Pancreas (tissue), 10 donors: ENCODE measurements at regions not wholly inside any gene's neighbourhood (a gene's known extent, or its start where the extent isn't known, plus 50 kb on each side); places are given as distances from the start of the nearest gene placed in this dataset.

Experiments used
- ATAC-seq, 4 donors: fragments of 200-7000 bp; cut with Tn5 transposase; one replicate each; pipeline versions ENCODE4 v1.8.0 to v1.9.1; 2020; ENCODE audit warnings: mild to moderate bottlenecking in 4 of 4, moderate library complexity in 4 of 4
- DNase-seq, 6 donors: peaks; one replicate each; pipeline ENCODE4 v3.0.0-alpha.2; 2020
- FAIRE-seq: peaks from 2 replicates; lab custom pipeline; 2012; peaks lifted over from hg19 to GRCh38; lab: Jason Lieb, UNC
- H3K27ac ChIP-seq, 4 donors: fragments of 200-600 bp; sonication (generic); 1 replicate in 3 of 4; 2 replicates in 1 of 4; pipeline versions ENCODE4 v1.5.0 to v1.8.0; 2020
- H3K27me3 ChIP-seq, 4 donors: fragments of 200-600 bp; one replicate each; pipeline ENCODE4 v1.8.0; 2021
- H3K36me3 ChIP-seq, 3 donors: fragments of 200-600 bp; sonication (generic) in 1 of 3; one replicate each; pipeline versions ENCODE4 v1.5.0 to v1.8.0; 2020 to 2021
- H3K4me1 ChIP-seq, 3 donors: fragments of 200-600 bp; one replicate each; pipeline ENCODE4 v1.8.0; 2021
- H3K4me3 ChIP-seq, 4 donors: fragments of 200-600 bp; sonication (generic) in 2 of 4; one replicate each; pipeline versions ENCODE4 v1.5.0 to v1.8.0; 2020 to 2021
- H3K9me3 ChIP-seq, 4 donors: fragments of 200-600 bp; one replicate each; pipeline ENCODE4 v1.8.0; 2021
- CTCF ChIP-seq, 4 donors: fragments of 200-600 bp; sonication (generic) in 3 of 4; IDR thresholded peaks; one replicate each; pipeline versions ENCODE4 v1.5.0 to v1.8.0; 2021; ENCODE audit warnings: antibody characterized with exemption in 4 of 4
- WGBS, 2 donors: extraction: QIAGEN DNeasy Blood & Tissue Kit; methylation state at CpG; one replicate each; pipeline ENCODE4 v1.1.7; 2013; 5-methylcytosine and 5-hydroxymethylcytosine counted together
- intact Hi-C, 3 donors: fragments of 100-400 bp; cut with DNase I; formaldehyde crosslinking; loops; one replicate each; pipeline versions ENCODE4 v1.11.1 to v1.14.2; 2022
- microRNA-seq, 2 donors: library from miRNA; unstranded; fragments of <30 nt; microRNA quantifications; one replicate each; pipeline versions ENCODE4 to v1.1.0, GENCODE V29; 2019 to 2020
- donor health status: healthy with polysubstance abuse.
- donor health status: DM: no; HTN: no; CAD: no; lungs with moderate emphysema.
- donor health status: DM: no; HTN: no; CAD: no.
- donor health status: control.
- donor health status: control.
- donor health status: Bipolar disorder and iron deficiency.
- donor health status: DM: yes; HTN: yes; CAD: no.
- donor health status: DM: no; HTN: no; CAD: no.
- donor health status: DM: no; HTN: no; CAD: no.
- donor health status: DM: yes; HTN: yes; CAD: no.

DNA sequence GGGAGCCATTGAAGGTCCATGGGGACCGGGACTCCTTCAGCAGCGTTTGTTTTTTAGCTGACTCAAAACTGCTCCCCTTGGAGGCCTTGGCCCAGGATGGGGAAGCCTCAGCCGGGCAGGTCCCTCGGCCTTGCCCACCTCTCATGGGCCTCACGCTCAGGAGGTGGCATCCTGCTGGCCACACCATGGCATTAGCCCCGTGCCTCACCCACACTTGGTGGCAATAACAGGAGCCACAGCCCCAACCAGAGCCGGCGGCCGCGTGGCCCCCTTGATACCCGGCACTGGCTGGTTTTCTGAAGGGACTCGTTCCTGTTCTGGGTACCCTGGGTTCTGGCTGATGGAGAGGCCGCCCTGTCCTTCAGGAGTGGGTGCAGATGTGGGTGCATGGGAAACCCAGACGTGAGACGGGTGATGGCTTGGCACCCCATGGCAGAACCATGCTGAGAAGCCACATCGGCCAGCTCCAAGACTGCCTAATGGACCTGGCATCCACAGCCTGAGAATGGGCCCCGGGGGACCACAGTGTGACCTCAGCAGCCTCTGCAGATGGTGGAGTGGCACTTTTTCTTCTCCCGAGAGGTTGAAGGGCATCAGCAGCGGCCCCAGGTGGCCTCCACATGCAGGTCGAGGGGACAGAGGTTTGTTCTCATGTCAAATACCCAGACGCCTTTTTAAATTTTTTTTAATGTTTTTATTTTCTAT, 49.8 kb upstream of the PPARA start:
- no peak for FAIRE-seq
- ATAC-seq = no peak
- Histone ChIP-seq H3K9me3 (no peaks in the 10 kb centered on the region), H3K4me1 (peaks cover 27 to 42% (median 29%) of the 10 kb centered on the region in 3 donors), H3K4me3 (no peak overlapping the region), H3K36me3 (peaks cover 0 to 60% (median 38%) of the 10 kb centered on the region in 3 donors), H3K27me3 (no peaks in the 10 kb centered on the region), H3K27ac (peak overlapping the region in 1 of 4 donors; percentile 16)
- 73 to 80% methylated on average over 21 of the region's 21 CpGs for WGBS, 2 donors
- TF ChIP-seq CTCF (IDR thresholded peaks at IDR 0.05) = no peak
- DNase-seq = peak in 1 of 6 donors; percentile 71
- intact Hi-C loops = no loop called here

Small RNAs in the stretch of these regions (microRNA-seq; reads per million reads assigned to microRNA genes)
- gene MIR3619 = 0.59 to 0.77 reads per million in 2 donors
